GM12878 (cell line): ENCODE measurements at regions not wholly inside any gene's neighbourhood (a gene's known extent, or its start where the extent isn't known, plus 50 kb on each side); places are given as distances from the start of the nearest gene placed in this dataset.

ENCODE experiments used
- ATAC-seq: fragments of 200-7000 bp; cut with Tn5 transposase; 3 replicates; pipeline ENCODE4 v1.9.1; 2020; ENCODE audit warnings: mild to moderate bottlenecking, moderate library complexity
- BruUV-seq: library from RNA; stranded (reverse); fragments of 400-500 nt; replicated peaks from 2 replicates; lab custom pipeline; 2021; lab: Mats Ljungman, UMichigan
- CTCF ChIA-PET: fragments of 300-600 bp; sonication (Branson Sonifier 250); formaldehyde crosslinking; extraction: SDS; loops from one replicate; lab custom pipeline; 2021; ENCODE audit warnings: inconsistent platforms; lab: Yijun Ruan, JAX
- POLR2A ChIA-PET: fragments of 350-600 bp; formaldehyde crosslinking; extraction: SDS; loops from one replicate; lab custom pipeline; 2021; ENCODE audit warnings: inconsistent platforms; lab: Charles Lee
- RAD21 ChIA-PET: fragments of 300-600 bp; sonication (Branson Sonifier 250); formaldehyde crosslinking; loops from one replicate; lab custom pipeline; 2023; ENCODE audit warnings: antibody characterized with exemption; ENCODE audit not compliant: unreplicated experiment; lab: Charles Lee
- SMC1A ChIA-PET: fragments of 300-600 bp; sonication (Branson Sonifier 250); formaldehyde crosslinking; loops from one replicate; lab custom pipeline; 2023; ENCODE audit not compliant: unreplicated experiment, uncharacterized antibody; lab: Charles Lee
- DNase-seq: peaks from one replicate; pipeline ENCODE4 v3.0.0-alpha.2; 2011; ENCODE audit warnings: low read depth, low spot score
- FAIRE-seq: peaks from 3 replicates; lab custom pipeline; 2011; peaks lifted over from hg19 to GRCh38; lab: Jason Lieb, UNC
- H2AFZ ChIP-seq: 2 replicates; pipeline ENCODE4 v1.6.0; 2011; ENCODE audit warnings: low read depth, low read length, control low read depth; ENCODE audit not compliant: control insufficient read depth
- H3K27ac ChIP-seq: 2 replicates; pipeline ENCODE4 v1.5.1; 2011; ENCODE audit warnings: control low read depth; ENCODE audit not compliant: control insufficient read depth, insufficient read depth
- H3K27me3 ChIP-seq, 2 experiments: replicated peaks in 1 of 2; 2 replicates each; pipeline versions ENCODE4 v1.6.0 to v1.6.1; 2011; ENCODE audit warnings: low read length in 1 of 2; ENCODE audit not compliant: control insufficient read depth in 2 of 2, insufficient read depth in 2 of 2
- H3K36me3 ChIP-seq, 2 experiments: 2 replicates each; pipeline ENCODE4 v1.5.1; 2011; ENCODE audit warnings: low read length in 1 of 2; ENCODE audit not compliant: control insufficient read depth in 2 of 2, insufficient read depth in 2 of 2
- H3K4me1 ChIP-seq: 2 replicates; pipeline ENCODE4 v1.6.1; 2011; ENCODE audit warnings: mild to moderate bottlenecking, low read length, moderate library complexity, mixed read lengths; ENCODE audit not compliant: control insufficient read depth, insufficient read depth
- H3K4me2 ChIP-seq: 2 replicates; pipeline ENCODE4 v1.6.0; 2011; ENCODE audit warnings: control low read depth; ENCODE audit not compliant: control insufficient read depth, insufficient read depth
- H3K4me3 ChIP-seq: fragments of 200-600 bp; sonication (generic); 2 replicates; pipeline ENCODE4 v1.5.1; 2016
- H3K79me2 ChIP-seq: 2 replicates; pipeline ENCODE4 v1.6.0; 2011; ENCODE audit warnings: low read length; ENCODE audit not compliant: control insufficient read depth, insufficient read depth
- H3K9ac ChIP-seq: 2 replicates; pipeline ENCODE4 v1.8.0; 2011; ENCODE audit warnings: low read length, control low read depth, mixed read lengths; ENCODE audit not compliant: control insufficient read depth, insufficient read depth
- H3K9me3 ChIP-seq: replicated peaks from 3 replicates; pipeline ENCODE4 v1.5.1; 2011; ENCODE audit warnings: mild to moderate bottlenecking, low read length; ENCODE audit not compliant: control insufficient read depth, insufficient read depth
- H4K20me1 ChIP-seq: 2 replicates; pipeline ENCODE4 v1.6.0; 2011; ENCODE audit not compliant: control insufficient read depth, insufficient read depth
- CBFB ChIP-seq: IDR thresholded peaks from 2 replicates; pipeline ENCODE4 v1.6.1; 2016; ENCODE audit warnings: antibody characterized with exemption, low read depth
- MEF2A ChIP-seq: IDR thresholded peaks from 2 replicates; pipeline ENCODE4 v1.6.1; 2011; ENCODE audit warnings: low read depth, mild to moderate bottlenecking, low read length, moderate library complexity; ENCODE audit not compliant: insufficient read depth
- MXI1 ChIP-seq: fragments of 150-350 bp; IDR thresholded peaks from 2 replicates; pipeline ENCODE4 v1.6.1; 2011; ENCODE audit warnings: low read depth, mild to moderate bottlenecking, inconsistent platforms, low read length, improper control_type of control experiment
- MYC ChIP-seq: IDR thresholded peaks from 2 replicates; pipeline ENCODE4 v1.6.1; 2011; ENCODE audit warnings: mild to moderate bottlenecking, low read length, moderate library complexity, inconsistent platforms; ENCODE audit not compliant: insufficient read depth, insufficient replicate concordance, insufficient read length, severe bottlenecking
- NBN ChIP-seq: fragments of 450-650 bp; IDR thresholded peaks from 2 replicates; pipeline ENCODE4 v1.6.1; 2016
- NFIC ChIP-seq: IDR thresholded peaks from 2 replicates; pipeline ENCODE4 v1.6.1; 2012; ENCODE audit warnings: low read depth, mild to moderate bottlenecking, inconsistent platforms, low read length, moderate library complexity
- PML ChIP-seq: IDR thresholded peaks from 2 replicates; pipeline ENCODE4 v1.6.1; 2012; ENCODE audit warnings: low read length, inconsistent platforms
- RELA ChIP-seq: fragments of 450-650 bp; IDR thresholded peaks from 2 replicates; pipeline ENCODE4 v1.8.0; 2014; ENCODE audit warnings: borderline replicate concordance; ENCODE audit not compliant: partially characterized antibody
- REST ChIP-seq: IDR thresholded peaks from 2 replicates; pipeline ENCODE4 v1.6.1; 2012; ENCODE audit warnings: mild to moderate bottlenecking, low read depth, low read length
- RUNX3 ChIP-seq: IDR thresholded peaks from 2 replicates; pipeline ENCODE4 v1.6.1; 2012; ENCODE audit warnings: low read length, inconsistent platforms
- SIN3A ChIP-seq: IDR thresholded peaks from 2 replicates; pipeline ENCODE4 v1.6.1; 2012; ENCODE audit warnings: low read depth, low read length, improper control_type of control experiment
- SMAD5 ChIP-seq: IDR thresholded peaks from 2 replicates; pipeline ENCODE4 v1.6.1; 2016; ENCODE audit warnings: antibody characterized with exemption, low read depth
- SREBF1 ChIP-seq: IDR thresholded peaks from 2 replicates; pipeline ENCODE4 v1.6.1; 2012; ENCODE audit warnings: mild to moderate bottlenecking, low read length
- SRF ChIP-seq, 2 experiments: IDR thresholded peaks; 2 replicates each; pipeline ENCODE4 v1.6.1; 2011; ENCODE audit warnings: low read depth in 2 of 2, low read length in 2 of 2, mild to moderate bottlenecking in 1 of 2, moderate library complexity in 1 of 2
- TAF1 ChIP-seq: IDR thresholded peaks from 2 replicates; pipeline ENCODE4 v1.6.1; 2011; ENCODE audit warnings: mild to moderate bottlenecking, low read depth, low read length, borderline replicate concordance
- YY1 ChIP-seq: IDR thresholded peaks from 2 replicates; pipeline ENCODE4 v1.6.1; 2011; ENCODE audit warnings: low read depth, mild to moderate bottlenecking, low read length
- in situ Hi-C: fragments of 300-500 bp; cut with MboI; formaldehyde crosslinking; loops from 9 replicates; pipeline ENCODE4 v1.14.3; 2018; ENCODE audit warnings: mixed read lengths
- intact Hi-C: fragments of 100-400 bp; cut with micrococcal nuclease; formaldehyde crosslinking; loops from one replicate; pipeline ENCODE4 v1.14.2; 2022; ENCODE audit not compliant: unreplicated experiment

GRCh38 chr2:142724713-142725349 is 152.6 kb upstream of the KYNU start (continued):
- TF ChIP-seq REST, result no peak
- TF ChIP-seq NFIC, result peak; percentile 23; the same call in 1 of the 2 replicates
- TF ChIP-seq NBN, result no peak
- TF ChIP-seq YY1, result no peak

- CTCF ChIA-PET, result interaction anchor here (1.2 kb wide), 1 partner anchor 259 kb away, joined by 3 read pairs; no protein-coding TSS in a partner anchor
- H3K4me2 ChIP-seq, result no peak overlapping the region
- FAIRE-seq, result no peak
- SMC1A ChIA-PET, result no interaction called here
- H3K27ac ChIP-seq, result no peak overlapping the region
- intact Hi-C loops (no loop called here), in situ Hi-C loops (no loop called here)
- peak; percentile 55 for ATAC-seq
- POLR2A ChIA-PET, result no interaction called here
- no peak overlapping the region for H3K9ac ChIP-seq
- no peak overlapping the region for H3K4me3 ChIP-seq
- no peaks in the 10 kb centered on the region for H4K20me1 ChIP-seq
- H3K9me3 ChIP-seq, result no peaks in the 10 kb centered on the region
- no peaks in the 10 kb centered on the region for H3K36me3 ChIP-seq
- RAD21 ChIA-PET, result no interaction called here
- H3K79me2 ChIP-seq, result no peaks in the 10 kb centered on the region
- no peak for DNase-seq
- BruUV-seq, result no TSS peak
- H3K4me1 ChIP-seq, result peaks cover 3% of the 10 kb centered on the region; the same call in 1 of the 2 replicates
- no peaks in the 10 kb centered on the region for H3K27me3 ChIP-seq
- TF ChIP-seq SMAD5 (no peak), TAF1 (no peak), MYC (no peak), PML (no peak), MXI1 (no peak), CBFB (no peak), SIN3A (no peak), SRF (IDR thresholded peaks at IDR 0.05; ENCODE audit: low read depth in 2 of 2, low read length in 2 of 2) (no peak), MEF2A (0 out of 2 replicates have a peak, but pooled peaks have one; percentile 56), RELA (no peak), RUNX3 (peak; percentile 42), SREBF1 (no peak)
- H2AFZ ChIP-seq, result no peak overlapping the region
Observed at GRCh38 chr2:142724186-142724585, 153.3 kb upstream of the KYNU start.
